ENCODE measurements at regions not wholly inside any gene's neighbourhood (a gene's known extent, or its start where the extent isn't known, plus 50 kb on each side); places are given as distances from the start of the nearest gene placed in this dataset.
"Not testable (repeated sequence)": the region's sequence is repeated elsewhere in the genome, so short reads cannot be mapped to it uniquely, and the experiment has no call there.

GRCh38 chr5:82714732-82715131, 362.5 kb downstream of the TMEM167A start:
- TF ChIP-seq, protein P1, sequence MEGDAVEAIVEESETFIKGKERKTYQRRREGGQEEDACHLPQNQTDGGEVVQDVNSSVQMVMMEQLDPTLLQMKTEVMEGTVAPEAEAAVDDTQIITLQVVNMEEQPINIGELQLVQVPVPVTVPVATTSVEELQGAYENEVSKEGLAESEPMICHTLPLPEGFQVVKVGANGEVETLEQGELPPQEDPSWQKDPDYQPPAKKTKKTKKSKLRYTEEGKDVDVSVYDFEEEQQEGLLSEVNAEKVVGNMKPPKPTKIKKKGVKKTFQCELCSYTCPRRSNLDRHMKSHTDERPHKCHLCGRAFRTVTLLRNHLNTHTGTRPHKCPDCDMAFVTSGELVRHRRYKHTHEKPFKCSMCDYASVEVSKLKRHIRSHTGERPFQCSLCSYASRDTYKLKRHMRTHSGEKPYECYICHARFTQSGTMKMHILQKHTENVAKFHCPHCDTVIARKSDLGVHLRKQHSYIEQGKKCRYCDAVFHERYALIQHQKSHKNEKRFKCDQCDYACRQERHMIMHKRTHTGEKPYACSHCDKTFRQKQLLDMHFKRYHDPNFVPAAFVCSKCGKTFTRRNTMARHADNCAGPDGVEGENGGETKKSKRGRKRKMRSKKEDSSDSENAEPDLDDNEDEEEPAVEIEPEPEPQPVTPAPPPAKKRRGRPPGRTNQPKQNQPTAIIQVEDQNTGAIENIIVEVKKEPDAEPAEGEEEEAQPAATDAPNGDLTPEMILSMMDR (IDR thresholded peaks at IDR 0.05), result not testable (repeated sequence)
- TF ChIP-seq POLR2A (IDR thresholded peaks at IDR 0.05), result not testable (repeated sequence)

All from upper lobe of left lung (tissue), 4 donors.